Ishikawa (cell line): ENCODE measurements at regions not wholly inside any gene's neighbourhood (a gene's known extent, or its start where the extent isn't known, plus 50 kb on each side); places are given as distances from the start of the nearest gene placed in this dataset.

Experiments
- CEBPB ChIP-seq: IDR thresholded peaks from 2 replicates; pipeline ENCODE4 v1.6.1; 2012
- CREB1 ChIP-seq: IDR thresholded peaks from 2 replicates; pipeline ENCODE4 v1.6.1; 2012; ENCODE audit warnings: low read depth
- EGR1 ChIP-seq: IDR thresholded peaks from 2 replicates; pipeline ENCODE4 v1.6.1; 2012
- EP300 ChIP-seq: IDR thresholded peaks from 2 replicates; pipeline ENCODE4 v1.6.1; 2012; ENCODE audit warnings: borderline replicate concordance
- FOXM1 ChIP-seq: IDR thresholded peaks from 2 replicates; pipeline ENCODE4 v1.6.1; 2012; ENCODE audit warnings: low read depth, borderline replicate concordance
- MAX ChIP-seq: IDR thresholded peaks from 2 replicates; pipeline ENCODE4 v1.6.1; 2012
- NFIC ChIP-seq: IDR thresholded peaks from 2 replicates; pipeline ENCODE4 v1.6.1; 2012
- RAD21 ChIP-seq: IDR thresholded peaks from 2 replicates; pipeline ENCODE4 v1.6.1; 2012; ENCODE audit warnings: low read depth
- REST ChIP-seq: IDR thresholded peaks from 2 replicates; pipeline ENCODE4 v1.6.1; 2012; ENCODE audit warnings: low read depth, mild to moderate bottlenecking
- TAF1 ChIP-seq: IDR thresholded peaks from 2 replicates; pipeline ENCODE4 v1.6.1; 2012; ENCODE audit warnings: low read depth, mild to moderate bottlenecking
- TCF12 ChIP-seq: IDR thresholded peaks from 2 replicates; pipeline ENCODE4 v1.6.1; 2012; ENCODE audit warnings: low read depth
- TEAD4 ChIP-seq: IDR thresholded peaks from 2 replicates; pipeline ENCODE4 v1.6.1; 2012
- USF1 ChIP-seq: IDR thresholded peaks from 2 replicates; pipeline ENCODE4 v1.6.1; 2012
- YY1 ChIP-seq: IDR thresholded peaks from 2 replicates; pipeline ENCODE4 v1.6.1; 2012; ENCODE audit warnings: low read depth
- ZBTB7A ChIP-seq: IDR thresholded peaks from 2 replicates; pipeline ENCODE4 v1.6.1; 2012; ENCODE audit warnings: low read depth

GRCh38 chr4:123904882-123905281, 508.3 kb downstream of the SPRY1 start:
- TF ChIP-seq TEAD4 (no peak), TAF1 (no peak), RAD21 (no peak), REST (no peak), ZBTB7A (no peak), EP300 (no peak), CEBPB (no peak)

GRCh38 chr4:123913598-123913997, 517.0 kb downstream of the SPRY1 start:
- no peak for TF ChIP-seq RAD21
- TF ChIP-seq EP300: no peak
- no peak for TF ChIP-seq NFIC
- no peak for TF ChIP-seq TCF12
- no peak for TF ChIP-seq TEAD4
- TF ChIP-seq EGR1: no peak
- no peak for TF ChIP-seq ZBTB7A
- no peak for TF ChIP-seq YY1
- TF ChIP-seq TAF1: no peak
- no peak for TF ChIP-seq CEBPB
- TF ChIP-seq CREB1: no peak
- TF ChIP-seq USF1: no peak
- TF ChIP-seq REST: no peak

GRCh38 chr4:123916821-123917220, 520.2 kb downstream of the SPRY1 start:
- TF ChIP-seq YY1 (no peak), RAD21 (no peak), MAX (no peak), TAF1 (no peak), ZBTB7A (no peak), TCF12 (no peak), EGR1 (no peak), REST (no peak), CREB1 (no peak), USF1 (no peak), TEAD4 (no peak), NFIC (no peak)

GRCh38 chr4:123919576-123920098, 523.0 kb downstream of the SPRY1 start:
- no peak for TF ChIP-seq TAF1
- no peak for TF ChIP-seq YY1

GRCh38 chr4:123921339-123921738, 524.7 kb downstream of the SPRY1 start:
- TF ChIP-seq MAX (no peak), CREB1 (no peak), RAD21 (no peak), TCF12 (no peak), REST (no peak), USF1 (no peak), EP300 (no peak), YY1 (no peak), FOXM1 (no peak), TEAD4 (no peak), TAF1 (no peak), ZBTB7A (no peak), CEBPB (no peak), NFIC (no peak), EGR1 (no peak)
